GM18507 (cell line): ENCODE measurements at regions not wholly inside any gene's neighbourhood (a gene's known extent, or its start where the extent isn't known, plus 50 kb on each side); places are given as distances from the start of the nearest gene placed in this dataset.
"Not testable (repeated sequence)": the region's sequence is repeated elsewhere in the genome, so short reads cannot be mapped to it uniquely, and the experiment has no call there.

Source experiments
- DNase-seq: peaks from one replicate; pipeline ENCODE4 v3.0.0; 2011; ENCODE audit warnings: low read depth; ENCODE audit not compliant: insufficient read length; ENCODE audit errors: extremely low spot score
- FAIRE-seq: peaks from 2 replicates; lab custom pipeline; 2011; peaks lifted over from hg19 to GRCh38; lab: Jason Lieb, UNC

- DNase-seq: no peak
- no peak for FAIRE-seq
Measured at GRCh38 chr7:91787931-91788330, 92.6 kb downstream of the MTERF1 start.

GRCh38 chr7:91789086-91789485 is 91.4 kb downstream of the MTERF1 start:
- FAIRE-seq (no peak), DNase-seq (no peak)

- no peak for DNase-seq
Measured at GRCh38 chr7:91789558-91789957, 90.9 kb downstream of the MTERF1 start.

GRCh38 chr7:91790646-91791045 is 89.9 kb downstream of the MTERF1 start:
- not testable (repeated sequence) for DNase-seq, FAIRE-seq

More at GRCh38 chr7:91789558-91789957, 90.9 kb downstream of the MTERF1 start:
- FAIRE-seq: no peak

GRCh38 chr7:91796122-91796521 is 84.4 kb downstream of the MTERF1 start:
- DNase-seq (no peak), FAIRE-seq (no peak)

- DNase-seq (no peak), FAIRE-seq (no peak)
Measured at GRCh38 chr7:91798425-91798824, 82.1 kb downstream of the MTERF1 start.

GRCh38 chr7:91800389-91800788 is 80.1 kb downstream of the MTERF1 start:
- FAIRE-seq: no peak

GRCh38 chr7:91801331-91801983 is 79.0 kb downstream of the MTERF1 start:
- FAIRE-seq (no peak), DNase-seq (no peak)

More at GRCh38 chr7:91800389-91800788, 80.1 kb downstream of the MTERF1 start:
- no peak for DNase-seq

- FAIRE-seq (no peak), DNase-seq (no peak)
Measured at GRCh38 chr7:91811236-91811635, 69.3 kb downstream of the MTERF1 start.

GRCh38 chr7:91811641-91812040 is 68.9 kb downstream of the MTERF1 start:
- DNase-seq: no peak
- no peak for FAIRE-seq

GRCh38 chr7:91812388-91812787 is 68.1 kb downstream of the MTERF1 start:
- FAIRE-seq: no peak
- no peak for DNase-seq

- no peak for DNase-seq
- no peak for FAIRE-seq
Measured at GRCh38 chr7:91814189-91814588, 66.3 kb downstream of the MTERF1 start.
